MM.1S (cell line): ENCODE measurements at regions not wholly inside any gene's neighbourhood (a gene's known extent, or its start where the extent isn't known, plus 50 kb on each side); places are given as distances from the start of the nearest gene placed in this dataset.

Source experiments
- DNase-seq: peaks from one replicate; pipeline ENCODE4 v3.0.0-alpha.2; 2015
- H2AFZ ChIP-seq: fragments of 300-600 bp; sonication (generic); 2 replicates; pipeline ENCODE4 v1.6.0; 2016; ENCODE audit warnings: antibody characterized with exemption, low read length
- H3F3A ChIP-seq: fragments of 300-600 bp; sonication (generic); 2 replicates; pipeline ENCODE4 v1.6.1; 2016; ENCODE audit warnings: mild to moderate bottlenecking, antibody characterized with exemption, low read length, moderate library complexity, mixed read lengths; ENCODE audit not compliant: insufficient read depth
- H3K27ac ChIP-seq: fragments of 300-600 bp; sonication (generic); 2 replicates; pipeline ENCODE4 v1.5.1; 2016; ENCODE audit warnings: mild to moderate bottlenecking, low read length
- H3K27me3 ChIP-seq: fragments of 300-600 bp; sonication (generic); replicated peaks from 2 replicates; pipeline ENCODE4 v1.6.0; 2016; ENCODE audit warnings: low read length; ENCODE audit not compliant: insufficient read depth
- H3K36me3 ChIP-seq: fragments of 300-600 bp; sonication (generic); replicated peaks from 2 replicates; pipeline ENCODE4 v1.6.1; 2016; ENCODE audit warnings: mild to moderate bottlenecking, low read length, mixed read lengths; ENCODE audit not compliant: insufficient read depth
- H3K4me1 ChIP-seq: fragments of 300-600 bp; sonication (generic); 2 replicates; pipeline ENCODE4 v1.6.1; 2016; ENCODE audit warnings: low read length, mixed read lengths
- H3K4me2 ChIP-seq: fragments of 300-600 bp; sonication (generic); 2 replicates; pipeline ENCODE4 v1.6.0; 2016; ENCODE audit warnings: low read depth, low read length
- H3K4me3 ChIP-seq: fragments of 300-600 bp; sonication (generic); 2 replicates; pipeline ENCODE4 v1.5.1; 2016; ENCODE audit warnings: low read length, mixed read lengths
- H3K79me2 ChIP-seq: fragments of 300-600 bp; sonication (generic); 2 replicates; pipeline ENCODE4 v1.6.1; 2016; ENCODE audit warnings: mixed run types, low read length, mixed read lengths
- H3K9ac ChIP-seq: fragments of 300-600 bp; sonication (generic); 2 replicates; pipeline ENCODE4 v1.6.1; 2016; ENCODE audit warnings: low read length, mixed read lengths
- H3K9me2 ChIP-seq: fragments of 300-600 bp; sonication (generic); replicated peaks from 2 replicates; pipeline ENCODE4 v1.6.1; 2016; ENCODE audit warnings: mild to moderate bottlenecking, low read length, mixed read lengths; ENCODE audit not compliant: insufficient read depth
- H3K9me3 ChIP-seq: fragments of 300-600 bp; sonication (generic); replicated peaks from 2 replicates; pipeline ENCODE4 v1.6.1; 2016; ENCODE audit warnings: mild to moderate bottlenecking, low read length, mixed read lengths; ENCODE audit not compliant: insufficient read depth
- H4K20me1 ChIP-seq: fragments of 300-600 bp; sonication (generic); 2 replicates; pipeline ENCODE4 v1.6.1; 2016; ENCODE audit warnings: mild to moderate bottlenecking, low read length, moderate library complexity, mixed read lengths; ENCODE audit not compliant: insufficient read depth
- EZH2 ChIP-seq: fragments of 300-600 bp; sonication (generic); optimal IDR thresholded peaks from 2 replicates; pipeline ENCODE3; 2017; ENCODE audit warnings: low read depth, mild to moderate bottlenecking, antibody characterized with exemption, low read length, mixed read lengths
- EZH2phosphoT487 ChIP-seq: fragments of 300-600 bp; sonication (generic); IDR thresholded peaks from 2 replicates; pipeline ENCODE4 v1.6.1; 2018; ENCODE audit warnings: antibody characterized with exemption, low read length
- TF ChIP-seq, protein P1 (sequence below): fragments of 300-600 bp; sonication (generic); IDR thresholded peaks from 2 replicates; pipeline ENCODE4 v1.5.1; 2016; ENCODE audit warnings: antibody characterized with exemption, low read length, mixed read lengths

DNA sequence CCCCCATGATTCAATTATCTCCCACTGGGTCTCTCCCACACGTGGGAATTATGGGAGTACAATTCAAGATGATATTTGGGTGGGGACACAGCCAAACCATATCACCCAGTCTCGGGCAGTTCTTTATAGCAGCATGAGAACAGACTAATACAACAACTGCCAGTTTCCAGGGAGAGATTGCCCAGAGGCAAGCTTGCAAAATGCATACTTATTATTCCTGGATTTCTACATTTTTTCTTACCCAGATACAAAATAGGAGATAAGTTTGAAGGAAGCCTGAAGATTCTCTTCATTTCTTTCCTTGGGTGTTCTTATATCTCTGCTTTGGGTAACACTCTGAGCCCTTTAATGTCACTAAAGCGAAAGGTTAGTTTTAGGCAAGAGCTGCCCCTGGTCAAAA is 691.2 kb downstream of the TAF11L14 start:
- Histone ChIP-seq H3F3A (no peaks in the 10 kb centered on the region), H3K36me3 (no peaks in the 10 kb centered on the region), H3K9me2 (no peaks in the 10 kb centered on the region), H3K27ac (no peak overlapping the region), H3K4me2 (no peak overlapping the region), H3K9ac (no peak overlapping the region), H2AFZ (no peak overlapping the region), H3K9me3 (no peaks in the 10 kb centered on the region; the same call in 1 of the 2 replicates), H4K20me1 (no peaks in the 10 kb centered on the region), H3K79me2 (no peaks in the 10 kb centered on the region), H3K27me3 (no peaks in the 10 kb centered on the region), H3K4me1 (no peaks in the 10 kb centered on the region), H3K4me3 (no peak overlapping the region)
- no peak for DNase-seq
- no peak for TF ChIP-seq EZH2
- no peak for TF ChIP-seq EZH2phosphoT487
- TF ChIP-seq, protein P1, sequence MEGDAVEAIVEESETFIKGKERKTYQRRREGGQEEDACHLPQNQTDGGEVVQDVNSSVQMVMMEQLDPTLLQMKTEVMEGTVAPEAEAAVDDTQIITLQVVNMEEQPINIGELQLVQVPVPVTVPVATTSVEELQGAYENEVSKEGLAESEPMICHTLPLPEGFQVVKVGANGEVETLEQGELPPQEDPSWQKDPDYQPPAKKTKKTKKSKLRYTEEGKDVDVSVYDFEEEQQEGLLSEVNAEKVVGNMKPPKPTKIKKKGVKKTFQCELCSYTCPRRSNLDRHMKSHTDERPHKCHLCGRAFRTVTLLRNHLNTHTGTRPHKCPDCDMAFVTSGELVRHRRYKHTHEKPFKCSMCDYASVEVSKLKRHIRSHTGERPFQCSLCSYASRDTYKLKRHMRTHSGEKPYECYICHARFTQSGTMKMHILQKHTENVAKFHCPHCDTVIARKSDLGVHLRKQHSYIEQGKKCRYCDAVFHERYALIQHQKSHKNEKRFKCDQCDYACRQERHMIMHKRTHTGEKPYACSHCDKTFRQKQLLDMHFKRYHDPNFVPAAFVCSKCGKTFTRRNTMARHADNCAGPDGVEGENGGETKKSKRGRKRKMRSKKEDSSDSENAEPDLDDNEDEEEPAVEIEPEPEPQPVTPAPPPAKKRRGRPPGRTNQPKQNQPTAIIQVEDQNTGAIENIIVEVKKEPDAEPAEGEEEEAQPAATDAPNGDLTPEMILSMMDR, result no peak

DNA sequence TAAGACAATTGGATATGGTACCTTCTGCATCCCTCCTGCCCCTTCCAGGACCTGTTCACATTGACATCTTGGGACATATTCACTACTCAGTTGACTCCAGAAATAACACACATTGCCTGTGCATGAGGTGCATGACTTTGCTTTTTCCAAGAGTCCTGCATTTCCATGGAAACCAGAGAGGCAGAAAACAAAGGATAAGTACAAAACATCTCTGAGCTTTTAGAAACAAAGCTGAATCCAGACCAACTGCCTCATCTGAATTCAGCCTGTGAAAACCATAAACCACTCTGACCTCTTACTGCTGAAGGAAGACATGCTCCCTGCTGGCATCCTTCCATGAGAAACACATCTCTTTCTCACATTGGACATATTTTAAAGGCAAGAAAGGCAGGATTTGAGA is 695.1 kb downstream of the TAF11L14 start:
- Histone ChIP-seq H3K4me2 (no peak overlapping the region), H2AFZ (no peak overlapping the region), H4K20me1 (no peaks in the 10 kb centered on the region), H3K9me3 (no peaks in the 10 kb centered on the region; the same call in 1 of the 2 replicates), H3K79me2 (no peaks in the 10 kb centered on the region), H3K27ac (no peak overlapping the region), H3K36me3 (no peaks in the 10 kb centered on the region), H3K27me3 (no peaks in the 10 kb centered on the region), H3F3A (no peaks in the 10 kb centered on the region), H3K9me2 (no peaks in the 10 kb centered on the region), H3K4me3 (no peak overlapping the region), H3K9ac (no peak overlapping the region), H3K4me1 (no peaks in the 10 kb centered on the region)
- TF ChIP-seq EZH2phosphoT487 (no peak), EZH2 (no peak)
- TF ChIP-seq, protein P1, result no peak
- DNase-seq, result no peak

DNA sequence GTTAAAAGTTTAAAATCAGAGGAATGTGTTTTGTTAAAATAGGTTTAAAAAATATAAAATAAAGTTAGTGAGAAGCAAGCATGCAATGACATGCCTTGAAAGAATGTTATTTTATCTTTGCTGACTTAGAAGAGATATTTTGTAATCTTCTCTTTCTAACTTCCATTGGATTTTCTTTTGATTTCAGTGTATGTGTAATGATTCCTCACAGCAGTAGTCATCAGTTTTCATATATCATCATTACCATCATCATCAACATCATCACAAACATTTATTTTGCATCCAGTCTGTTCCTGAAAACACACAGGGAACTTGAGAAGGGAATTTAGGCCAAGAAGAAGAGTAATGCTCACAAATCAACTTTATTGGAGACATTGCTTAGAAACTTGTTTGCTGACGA is 699.6 kb downstream of the TAF11L14 start:
- DNase-seq, result no peak
- Histone ChIP-seq H3K79me2 (no peaks in the 10 kb centered on the region), H3K9me3 (no peaks in the 10 kb centered on the region), H2AFZ (no peak overlapping the region), H3K27ac (no peak overlapping the region), H3K4me3 (no peak overlapping the region), H3K4me2 (no peak overlapping the region), H3K9ac (no peak overlapping the region), H4K20me1 (no peaks in the 10 kb centered on the region), H3F3A (no peaks in the 10 kb centered on the region), H3K9me2 (no peaks in the 10 kb centered on the region), H3K4me1 (no peaks in the 10 kb centered on the region), H3K27me3 (no peaks in the 10 kb centered on the region), H3K36me3 (no peaks in the 10 kb centered on the region)
- TF ChIP-seq, protein P1, result no peak
- TF ChIP-seq EZH2phosphoT487 (no peak), EZH2 (no peak)
